ENCODE measurements at regions not wholly inside any gene's neighbourhood (a gene's known extent, or its start where the extent isn't known, plus 50 kb on each side); places are given as distances from the start of the nearest gene placed in this dataset.

DNA sequence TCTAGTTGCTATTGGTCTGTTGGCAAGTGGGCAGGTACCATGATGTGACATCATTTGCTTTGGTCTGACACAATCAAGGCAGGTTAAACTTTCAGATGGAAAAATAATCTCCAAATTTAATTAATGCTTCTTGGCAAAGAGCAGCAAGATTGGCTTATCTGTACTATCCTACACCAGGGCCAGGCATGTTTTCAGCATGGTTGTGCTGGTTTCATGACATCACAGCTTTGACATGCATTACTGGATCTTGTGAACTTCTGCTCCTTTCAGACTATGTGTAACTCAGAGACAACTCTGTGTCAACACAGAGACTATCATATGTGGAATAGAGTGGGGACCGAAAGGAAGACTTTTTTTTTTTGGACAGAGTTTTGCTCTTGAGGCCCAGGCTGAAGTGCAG lies 520.5 kb downstream of the TDRD15 start:
- H3K36me3 ChIP-seq (ENCODE audit: low read length), result no peaks in the 10 kb centered on the region
- no peaks in the 10 kb centered on the region for H3K9me3 ChIP-seq (ENCODE audit: insufficient read depth, low read length)
- no peaks in the 10 kb centered on the region for H3K79me2 ChIP-seq (ENCODE audit: insufficient read depth, low read length)
- H3F3A ChIP-seq (ENCODE audit: insufficient read depth), result no peaks in the 10 kb centered on the region
- TF ChIP-seq, protein P1, sequence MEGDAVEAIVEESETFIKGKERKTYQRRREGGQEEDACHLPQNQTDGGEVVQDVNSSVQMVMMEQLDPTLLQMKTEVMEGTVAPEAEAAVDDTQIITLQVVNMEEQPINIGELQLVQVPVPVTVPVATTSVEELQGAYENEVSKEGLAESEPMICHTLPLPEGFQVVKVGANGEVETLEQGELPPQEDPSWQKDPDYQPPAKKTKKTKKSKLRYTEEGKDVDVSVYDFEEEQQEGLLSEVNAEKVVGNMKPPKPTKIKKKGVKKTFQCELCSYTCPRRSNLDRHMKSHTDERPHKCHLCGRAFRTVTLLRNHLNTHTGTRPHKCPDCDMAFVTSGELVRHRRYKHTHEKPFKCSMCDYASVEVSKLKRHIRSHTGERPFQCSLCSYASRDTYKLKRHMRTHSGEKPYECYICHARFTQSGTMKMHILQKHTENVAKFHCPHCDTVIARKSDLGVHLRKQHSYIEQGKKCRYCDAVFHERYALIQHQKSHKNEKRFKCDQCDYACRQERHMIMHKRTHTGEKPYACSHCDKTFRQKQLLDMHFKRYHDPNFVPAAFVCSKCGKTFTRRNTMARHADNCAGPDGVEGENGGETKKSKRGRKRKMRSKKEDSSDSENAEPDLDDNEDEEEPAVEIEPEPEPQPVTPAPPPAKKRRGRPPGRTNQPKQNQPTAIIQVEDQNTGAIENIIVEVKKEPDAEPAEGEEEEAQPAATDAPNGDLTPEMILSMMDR (IDR thresholded peaks at IDR 0.05; ENCODE audit: insufficient read depth, low read length, poor library complexity, severe bottlenecking), result no peak
- no peak for TF ChIP-seq EZH2phosphoT487 (conservative IDR thresholded peaks at IDR 0.05; ENCODE audit: low read length)
- no peaks in the 10 kb centered on the region for H3K27me3 ChIP-seq (ENCODE audit: low read length)
- H3K4me2 ChIP-seq (ENCODE audit: low read depth, low read length, poor library complexity, severe bottlenecking), result no peak overlapping the region
- H3K9ac ChIP-seq (ENCODE audit: low read length), result no peak overlapping the region
- no peaks in the 10 kb centered on the region for H4K20me1 ChIP-seq (ENCODE audit: low read depth, low read length)
- no peak overlapping the region for H3K27ac ChIP-seq (ENCODE audit: low read depth, low read length)
- no peaks in the 10 kb centered on the region for H3K9me2 ChIP-seq (replicated peaks; ENCODE audit: insufficient read depth, low read length)
- no peak overlapping the region for H3K4me3 ChIP-seq (ENCODE audit: insufficient read depth, low read length, poor library complexity, severe bottlenecking)
- no peak overlapping the region for H2AFZ ChIP-seq (ENCODE audit: low read depth, low read length, severe bottlenecking)

DNA sequence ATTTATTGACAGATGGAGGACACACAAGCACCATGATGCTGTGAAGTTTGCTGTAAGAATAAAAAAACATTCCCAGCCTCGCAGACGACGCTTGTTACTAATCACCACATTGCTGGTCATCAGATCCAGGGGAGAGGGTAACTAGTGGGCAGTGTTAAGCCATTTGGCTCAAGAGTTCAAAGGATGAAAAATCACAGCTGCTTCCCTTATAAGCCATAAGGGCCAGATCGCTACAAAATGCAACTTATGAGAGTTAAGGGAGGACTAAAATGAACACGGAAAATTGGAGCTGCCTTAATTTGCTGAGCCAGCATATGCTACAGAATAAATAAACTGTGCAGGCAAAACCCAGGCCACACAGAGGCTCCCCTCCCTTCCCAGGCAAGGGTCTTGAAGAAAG lies 522.6 kb downstream of the TDRD15 start:
- no peak overlapping the region for H3K4me2 ChIP-seq (ENCODE audit: low read depth, low read length, poor library complexity, severe bottlenecking)
- no peak for TF ChIP-seq EZH2phosphoT487 (conservative IDR thresholded peaks at IDR 0.05; ENCODE audit: low read length)
- TF ChIP-seq, protein P1 (IDR thresholded peaks at IDR 0.05; ENCODE audit: insufficient read depth, low read length, poor library complexity, severe bottlenecking), result no peak
- no peak overlapping the region for H3K4me3 ChIP-seq (ENCODE audit: insufficient read depth, low read length, poor library complexity, severe bottlenecking)
- no peaks in the 10 kb centered on the region for H3K36me3 ChIP-seq (ENCODE audit: low read length)
- no peaks in the 10 kb centered on the region for H3K27me3 ChIP-seq (ENCODE audit: low read length)
- no peaks in the 10 kb centered on the region for H3F3A ChIP-seq (ENCODE audit: insufficient read depth)
- no peaks in the 10 kb centered on the region for H3K9me3 ChIP-seq (ENCODE audit: insufficient read depth, low read length)
- no peak overlapping the region for H2AFZ ChIP-seq (ENCODE audit: low read depth, low read length, severe bottlenecking)
- no peaks in the 10 kb centered on the region for H3K79me2 ChIP-seq (ENCODE audit: insufficient read depth, low read length)
- no peaks in the 10 kb centered on the region for H3K9me2 ChIP-seq (replicated peaks; ENCODE audit: insufficient read depth, low read length)
- no peaks in the 10 kb centered on the region for H4K20me1 ChIP-seq (ENCODE audit: low read depth, low read length)
- H3K9ac ChIP-seq (ENCODE audit: low read length), result no peak overlapping the region
- no peak overlapping the region for H3K27ac ChIP-seq (ENCODE audit: low read depth, low read length)

DNA sequence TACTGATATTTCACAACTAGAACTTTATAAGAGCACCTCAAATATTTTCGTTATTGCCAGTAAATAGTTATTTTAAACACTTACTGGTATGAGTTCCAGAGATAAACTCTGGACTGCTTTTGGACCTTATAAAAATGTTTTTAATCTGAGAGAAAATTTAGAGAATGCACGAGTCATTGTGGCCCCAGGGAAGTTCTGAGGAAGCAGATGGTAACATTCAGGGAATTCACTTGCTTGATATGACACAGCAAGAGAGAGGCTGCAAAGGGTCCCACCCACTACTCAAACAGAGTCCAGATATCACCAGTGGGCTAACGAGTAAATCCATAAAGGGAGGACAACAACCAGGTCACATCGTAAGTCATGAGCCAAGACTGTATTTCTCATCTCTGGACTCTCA lies 526.8 kb downstream of the TDRD15 start:
- Histone ChIP-seq H4K20me1 (ENCODE audit: low read depth, low read length) (no peaks in the 10 kb centered on the region), H3K27me3 (ENCODE audit: low read length) (no peaks in the 10 kb centered on the region), H3K79me2 (ENCODE audit: insufficient read depth, low read length) (no peaks in the 10 kb centered on the region), H3K27ac (ENCODE audit: low read depth, low read length) (no peak overlapping the region), H3F3A (ENCODE audit: insufficient read depth) (no peaks in the 10 kb centered on the region), H3K9me2 (replicated peaks; ENCODE audit: insufficient read depth, low read length) (no peaks in the 10 kb centered on the region), H3K4me2 (ENCODE audit: low read depth, low read length, poor library complexity, severe bottlenecking) (no peak overlapping the region), H3K9me3 (ENCODE audit: insufficient read depth, low read length) (no peaks in the 10 kb centered on the region), H2AFZ (ENCODE audit: low read depth, low read length, severe bottlenecking) (no peak overlapping the region), H3K4me3 (ENCODE audit: insufficient read depth, low read length, poor library complexity, severe bottlenecking) (no peak overlapping the region), H3K36me3 (ENCODE audit: low read length) (no peaks in the 10 kb centered on the region), H3K9ac (ENCODE audit: low read length) (no peak overlapping the region)
- no peak for TF ChIP-seq EZH2phosphoT487 (conservative IDR thresholded peaks at IDR 0.05; ENCODE audit: low read length)
- TF ChIP-seq, protein P1 (IDR thresholded peaks at IDR 0.05; ENCODE audit: insufficient read depth, low read length, poor library complexity, severe bottlenecking), result no peak
